ENCODE measurements at regions not wholly inside any gene's neighbourhood (a gene's known extent, or its start where the extent isn't known, plus 50 kb on each side); places are given as distances from the start of the nearest gene placed in this dataset.
"Not testable (repeated sequence)": the region's sequence is repeated elsewhere in the genome, so short reads cannot be mapped to it uniquely, and the experiment has no call there.

DNA sequence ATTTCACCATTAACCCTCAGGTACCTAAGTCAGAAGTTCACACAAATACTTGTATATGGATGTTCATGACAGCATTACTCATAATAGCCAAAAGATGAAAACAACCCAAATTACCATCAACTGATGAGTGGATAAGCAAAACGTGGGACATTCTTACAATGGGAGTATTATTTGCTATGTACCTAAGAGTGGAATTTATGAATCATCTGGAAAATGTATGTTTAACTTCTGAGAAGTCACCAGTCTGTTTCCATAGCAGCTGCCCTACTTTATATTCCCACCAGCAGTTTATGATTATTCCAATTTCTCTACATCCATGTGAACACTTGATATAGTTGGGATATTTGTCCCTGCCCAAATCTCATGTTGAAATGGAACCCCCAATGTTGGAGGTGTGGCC lies 1478.9 kb downstream of the PCDH19 start:
- no peak for DNase-seq (ENCODE audit: low read depth)

DNA sequence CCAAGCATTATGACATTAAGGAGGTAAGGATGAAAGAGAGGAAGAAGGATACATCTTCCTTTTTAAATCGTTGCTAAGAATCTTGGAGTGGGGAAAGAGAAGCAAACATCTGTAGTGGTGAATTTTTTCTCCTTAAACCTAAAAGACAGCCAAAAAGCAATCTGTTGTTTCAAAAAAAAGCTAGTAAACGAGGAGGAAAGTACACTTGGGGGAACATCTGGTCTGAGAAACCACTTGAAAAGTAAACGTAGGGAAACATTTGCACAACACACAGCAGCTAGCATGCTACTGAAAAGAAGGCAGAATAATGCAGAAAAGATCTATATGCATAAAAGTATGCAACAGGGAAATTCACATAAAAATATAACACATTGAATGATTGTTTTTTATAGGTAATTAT lies 1485.6 kb downstream of the PCDH19 start:
- DNase-seq (ENCODE audit: low read depth), result no peak
- TF ChIP-seq, protein P1, sequence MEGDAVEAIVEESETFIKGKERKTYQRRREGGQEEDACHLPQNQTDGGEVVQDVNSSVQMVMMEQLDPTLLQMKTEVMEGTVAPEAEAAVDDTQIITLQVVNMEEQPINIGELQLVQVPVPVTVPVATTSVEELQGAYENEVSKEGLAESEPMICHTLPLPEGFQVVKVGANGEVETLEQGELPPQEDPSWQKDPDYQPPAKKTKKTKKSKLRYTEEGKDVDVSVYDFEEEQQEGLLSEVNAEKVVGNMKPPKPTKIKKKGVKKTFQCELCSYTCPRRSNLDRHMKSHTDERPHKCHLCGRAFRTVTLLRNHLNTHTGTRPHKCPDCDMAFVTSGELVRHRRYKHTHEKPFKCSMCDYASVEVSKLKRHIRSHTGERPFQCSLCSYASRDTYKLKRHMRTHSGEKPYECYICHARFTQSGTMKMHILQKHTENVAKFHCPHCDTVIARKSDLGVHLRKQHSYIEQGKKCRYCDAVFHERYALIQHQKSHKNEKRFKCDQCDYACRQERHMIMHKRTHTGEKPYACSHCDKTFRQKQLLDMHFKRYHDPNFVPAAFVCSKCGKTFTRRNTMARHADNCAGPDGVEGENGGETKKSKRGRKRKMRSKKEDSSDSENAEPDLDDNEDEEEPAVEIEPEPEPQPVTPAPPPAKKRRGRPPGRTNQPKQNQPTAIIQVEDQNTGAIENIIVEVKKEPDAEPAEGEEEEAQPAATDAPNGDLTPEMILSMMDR (conservative IDR thresholded peaks at IDR 0.05; ENCODE audit: control insufficient read depth, insufficient read depth, low read depth, low read length), result no peak
- H3K4me3 ChIP-seq (ENCODE audit: control insufficient read depth, low read depth, low read length), result no peak overlapping the region

More for the DNA sequence above, 1478.9 kb downstream of the PCDH19 start:
- TF ChIP-seq, protein P1 (conservative IDR thresholded peaks at IDR 0.05; ENCODE audit: control insufficient read depth, insufficient read depth, low read depth, low read length), result no peak
- H3K4me3 ChIP-seq (ENCODE audit: control insufficient read depth, low read depth, low read length), result no peak overlapping the region

DNA sequence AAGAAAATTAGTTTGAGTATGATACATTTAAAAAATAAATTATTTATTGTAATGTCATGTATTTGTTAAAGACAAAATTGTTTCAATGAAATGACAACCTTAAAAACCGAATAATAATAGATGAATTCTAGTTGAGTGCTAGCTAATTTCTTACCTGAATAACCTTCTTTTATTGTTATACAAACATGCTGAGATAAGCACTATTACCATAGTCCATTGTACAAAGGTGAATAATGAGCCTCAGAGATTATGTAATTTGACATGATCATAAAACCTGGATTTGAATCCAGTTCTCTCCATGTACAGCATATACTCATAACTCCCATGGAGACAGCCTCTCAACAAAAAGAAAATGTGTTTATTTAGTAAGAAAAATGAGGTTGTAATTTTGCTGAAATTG lies 1512.9 kb downstream of the PCDH19 start:
- TF ChIP-seq, protein P1 (conservative IDR thresholded peaks at IDR 0.05; ENCODE audit: control insufficient read depth, insufficient read depth, low read depth, low read length), result no peak
- no peak for DNase-seq (ENCODE audit: low read depth)
- no peak overlapping the region for H3K4me3 ChIP-seq (ENCODE audit: control insufficient read depth, low read depth, low read length)

- not testable (repeated sequence) for DNase-seq (ENCODE audit: low read depth); H3K4me3 ChIP-seq (ENCODE audit: control insufficient read depth, low read depth, low read length)
Observed at GRCh38 chrX:98850639-98851038, 1559.4 kb downstream of the PCDH19 start.

Measured in fibroblast of mammary gland (primary cell).